HG03196 (cell line): ENCODE measurements at regions not wholly inside any gene's neighbourhood (a gene's known extent, or its start where the extent isn't known, plus 50 kb on each side); places are given as distances from the start of the nearest gene placed in this dataset.
"Not testable (repeated sequence)": the region's sequence is repeated elsewhere in the genome, so short reads cannot be mapped to it uniquely, and the experiment has no call there.

Experiments
- ATAC-seq: cut with Tn5 transposase; IDR thresholded peaks from one replicate; pipeline ENCODE4 v1.9.1; 2021; ENCODE audit not compliant: unreplicated experiment

- ATAC-seq: no peak
Observed at GRCh38 chr7:156324201-156324600, 316.4 kb upstream of the RNF32 start.

DNA sequence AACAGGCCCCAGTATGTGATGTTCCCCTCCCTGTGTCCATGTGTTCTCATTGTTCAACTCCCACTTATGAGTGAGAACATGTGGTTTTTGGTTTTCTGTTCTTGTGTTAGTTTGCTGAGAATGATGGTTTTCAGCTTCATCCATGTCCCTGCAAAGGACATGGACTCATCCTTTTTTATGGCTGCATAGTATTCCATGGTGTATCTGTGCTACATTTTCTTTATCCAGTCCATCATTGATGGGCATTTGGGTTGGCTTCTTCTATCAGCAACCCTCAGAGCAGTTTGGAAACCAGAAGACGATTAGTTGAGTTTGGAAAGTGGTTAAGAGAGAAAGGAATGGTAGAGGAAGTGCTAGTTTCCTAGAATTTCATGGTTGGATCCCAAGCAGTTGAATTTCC, 319.1 kb upstream of the RNF32 start:
- ATAC-seq: not testable (repeated sequence)

- no peak for ATAC-seq
Observed at GRCh38 chr7:156318926-156319325, 321.6 kb upstream of the RNF32 start.

DNA sequence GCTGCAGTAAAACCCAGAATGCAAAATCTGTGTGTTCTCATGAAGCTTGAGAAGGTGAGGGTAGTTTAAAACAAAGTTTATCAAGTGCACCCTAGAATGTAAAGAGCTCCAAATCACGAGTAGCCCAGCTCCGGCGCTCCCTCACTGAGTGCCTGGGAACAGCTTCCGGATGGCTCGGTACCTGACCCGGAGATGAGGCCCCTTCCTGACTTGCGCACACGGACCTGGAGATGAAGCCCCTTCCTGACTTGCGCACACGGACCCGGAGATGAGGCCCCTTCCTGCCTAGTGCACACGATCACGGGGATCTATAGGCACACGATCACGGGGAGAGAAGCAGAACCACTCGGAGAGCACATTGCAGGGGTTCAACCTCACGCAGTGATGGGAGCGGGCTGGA, 322.1 kb upstream of the RNF32 start:
- no peak for ATAC-seq

GRCh38 chr7:156309016-156309620, 331.5 kb upstream of the RNF32 start:
- ATAC-seq: no peak

DNA sequence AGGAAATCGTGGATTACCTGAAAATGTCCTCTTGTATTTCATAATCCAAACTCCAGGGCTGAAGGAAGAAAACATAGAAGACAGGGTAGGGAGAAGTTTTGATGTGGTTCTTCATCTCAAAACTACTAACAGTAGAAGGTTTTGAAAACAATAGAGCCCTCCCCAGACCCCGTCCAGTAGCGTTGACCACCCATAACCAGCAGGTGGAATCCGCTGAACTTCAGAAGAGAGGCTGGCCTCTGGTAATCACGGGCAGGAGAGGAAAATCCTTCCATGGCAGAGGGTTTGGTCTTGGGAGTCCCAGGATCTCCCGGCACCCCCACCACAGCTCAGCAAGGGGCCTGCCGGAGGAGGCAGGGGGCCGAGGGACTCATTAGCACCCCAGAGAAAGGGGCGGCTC, 333.4 kb upstream of the RNF32 start:
- ATAC-seq: no peak

DNA sequence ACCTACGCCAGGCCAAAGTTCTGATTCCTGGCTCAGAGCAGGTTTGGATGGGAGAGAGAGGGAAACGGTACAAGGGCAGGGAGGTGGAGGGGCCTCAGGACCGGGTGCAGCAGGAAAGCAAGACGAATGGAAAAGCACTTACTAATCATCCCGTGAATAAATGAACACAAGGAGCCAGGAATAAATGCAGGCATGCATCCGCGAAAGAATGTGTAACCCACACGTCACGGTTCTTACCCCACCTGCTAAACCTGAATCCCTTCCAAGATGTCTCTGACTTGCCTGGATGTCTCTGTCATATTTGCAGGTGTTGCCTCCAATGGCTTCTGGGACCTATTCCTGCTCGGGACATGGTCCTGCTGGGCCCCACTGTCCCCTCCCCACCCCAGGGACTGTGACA, 335.2 kb upstream of the RNF32 start:
- no peak for ATAC-seq

DNA sequence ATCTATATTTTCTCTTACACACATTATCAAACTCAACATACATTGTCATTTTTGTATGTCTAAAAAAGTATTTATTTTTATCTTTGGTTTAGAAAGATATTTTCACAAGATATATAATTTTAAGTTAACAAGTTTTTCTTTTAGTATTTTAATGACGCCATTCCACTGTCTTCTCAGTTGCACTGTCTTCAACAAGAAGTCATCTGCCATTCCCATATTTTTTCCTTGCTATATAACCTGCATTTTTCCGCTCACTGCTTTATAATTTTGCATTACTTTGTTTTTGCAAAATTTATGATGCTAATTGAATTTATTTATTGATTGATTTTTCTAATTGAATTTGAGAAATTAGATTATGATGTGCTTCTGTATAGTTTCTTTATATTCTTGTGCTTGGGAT, 357.8 kb upstream of the RNF32 start:
- no peak for ATAC-seq

DNA sequence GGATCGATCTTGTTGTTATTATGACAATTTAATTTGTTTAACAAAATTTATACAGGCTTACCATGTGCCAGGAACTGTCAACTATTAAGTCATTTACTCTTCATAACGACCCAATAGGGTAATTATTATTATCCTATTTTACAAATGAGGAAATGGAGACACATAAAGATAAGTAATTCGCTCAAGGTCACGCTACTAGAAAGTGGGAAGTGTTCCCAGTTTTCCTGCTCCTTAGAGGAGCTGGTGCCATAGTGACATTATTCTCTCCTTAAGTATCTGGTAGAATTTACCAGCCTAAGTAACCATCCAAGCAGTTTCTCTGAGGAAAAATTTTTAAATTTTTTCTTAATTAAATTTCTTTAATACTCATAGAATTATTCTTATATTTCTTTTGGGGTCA, 360.9 kb upstream of the RNF32 start:
- no peak for ATAC-seq

- no peak for ATAC-seq
Observed at GRCh38 chr7:156275292-156275691, 365.3 kb upstream of the RNF32 start.

GRCh38 chr7:156274557-156274956, 366.0 kb upstream of the RNF32 start:
- ATAC-seq: no peak

DNA sequence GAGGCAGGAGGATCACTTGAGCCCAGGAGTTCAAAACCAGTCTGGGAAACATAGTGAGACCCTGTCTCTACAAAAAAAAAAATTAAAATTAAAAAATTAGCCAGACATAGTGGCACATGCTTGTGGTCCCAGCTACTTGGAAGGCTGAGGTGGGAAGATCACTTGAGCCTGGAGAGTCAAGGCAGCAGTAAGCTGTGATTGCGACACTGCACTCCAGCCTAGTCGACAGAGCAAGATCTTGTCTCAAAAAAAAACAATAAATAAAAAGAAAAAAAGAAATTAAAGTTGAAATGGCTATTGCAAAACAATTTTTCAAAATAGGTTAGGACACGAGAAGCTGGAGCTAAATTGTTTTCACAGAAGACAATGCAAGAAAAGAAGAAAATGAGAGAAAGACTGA, 379.0 kb upstream of the RNF32 start:
- no peak for ATAC-seq

- ATAC-seq: no peak
Observed at GRCh38 chr7:156257904-156258303, 382.7 kb upstream of the RNF32 start.

- ATAC-seq: no peak
Observed at GRCh38 chr7:156255635-156256034, 384.9 kb upstream of the RNF32 start.

- no peak for ATAC-seq
Observed at GRCh38 chr7:156251861-156252260, 388.7 kb upstream of the RNF32 start.

GRCh38 chr7:156240532-156240931, 400.0 kb upstream of the RNF32 start:
- ATAC-seq: no peak

DNA sequence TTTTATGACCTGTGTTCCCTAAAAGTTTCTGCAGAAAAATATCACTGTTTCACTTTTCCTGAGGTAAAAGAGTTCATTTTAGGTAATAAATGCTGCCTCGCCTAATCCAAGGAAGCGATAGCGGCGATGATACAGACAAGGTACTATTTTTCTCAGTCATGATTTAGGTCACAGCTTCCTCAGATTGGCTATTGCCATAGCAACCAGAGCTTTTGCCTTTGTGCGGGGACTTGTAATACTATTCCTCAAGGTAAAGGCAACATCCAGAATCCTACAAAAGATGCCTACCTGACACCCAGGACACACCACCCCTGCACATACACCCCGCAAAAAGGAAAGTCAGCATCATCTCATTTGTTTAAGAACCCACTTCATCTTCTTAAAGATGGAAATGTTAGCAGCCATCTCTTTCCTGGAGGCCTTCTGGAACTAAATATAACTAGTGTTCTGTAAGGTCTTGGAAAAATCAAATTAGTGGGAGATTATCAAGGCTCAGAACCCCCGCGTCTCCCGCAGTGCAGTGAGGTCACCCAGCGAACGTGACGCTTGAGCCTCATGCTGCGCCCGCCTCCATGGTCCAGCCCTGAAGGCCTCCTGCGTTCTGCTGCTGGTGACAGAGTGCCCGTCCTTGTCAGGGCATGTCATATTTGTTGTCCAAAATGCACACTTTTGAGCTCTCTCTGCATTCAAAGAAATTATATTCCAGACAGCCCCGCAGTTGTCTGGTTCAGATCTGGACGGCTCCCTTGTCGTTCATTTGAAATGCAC, 402.0 kb upstream of the RNF32 start:
- ATAC-seq: no peak

DNA sequence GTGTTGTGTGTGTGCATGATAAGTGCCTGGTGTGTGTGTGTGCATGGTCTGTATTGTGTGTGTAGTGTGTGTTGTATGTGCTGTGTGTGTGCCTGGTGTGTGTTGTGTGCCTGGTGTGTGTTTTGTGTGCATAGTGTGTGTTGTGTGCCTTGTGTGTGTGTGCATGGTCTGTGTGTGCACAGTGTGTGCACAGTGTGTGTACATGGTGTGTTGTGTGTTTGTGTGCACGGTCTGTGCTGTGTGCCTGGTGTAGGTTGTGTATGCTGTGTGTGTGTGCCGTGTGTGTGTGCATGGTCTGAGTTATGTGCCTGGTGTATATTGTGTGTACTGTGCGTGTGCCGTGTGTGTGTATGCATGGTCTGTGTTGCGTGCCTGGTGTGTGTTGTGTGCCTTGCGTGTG, 403.0 kb upstream of the RNF32 start:
- ATAC-seq: no peak

DNA sequence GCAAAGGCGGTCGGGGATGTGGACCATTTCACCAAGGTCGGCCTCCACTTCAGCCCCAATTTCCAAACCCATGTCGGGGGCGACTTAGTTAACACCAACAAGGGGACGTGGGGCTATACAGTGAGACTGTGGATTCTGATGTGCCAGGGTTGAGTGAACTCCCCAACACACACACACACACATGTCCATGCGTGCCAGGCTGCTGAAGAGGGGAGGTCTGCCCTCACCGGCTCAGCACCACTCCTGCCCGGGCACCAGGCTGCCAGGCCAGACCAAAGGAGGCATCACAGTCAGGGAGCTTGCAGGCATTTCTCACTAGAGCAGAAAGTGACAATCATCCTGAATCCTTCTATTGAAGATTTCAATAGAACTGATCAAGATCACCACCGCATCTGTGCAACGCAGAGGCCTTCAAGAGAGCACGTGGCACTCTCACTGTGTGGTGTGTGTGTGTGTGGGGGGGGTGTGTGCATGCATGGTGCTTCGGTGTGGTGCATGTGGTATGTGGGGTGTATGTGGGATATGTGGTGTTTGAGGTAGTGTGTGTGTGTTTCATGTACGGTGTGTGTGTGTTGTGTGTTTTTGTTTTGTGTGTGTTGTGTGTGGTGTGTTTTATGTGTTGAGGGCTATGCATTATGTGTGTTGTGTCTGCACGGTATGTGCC, 403.5 kb upstream of the RNF32 start:
- ATAC-seq: no peak

GRCh38 chr7:156236181-156236889, 404.2 kb upstream of the RNF32 start:
- no peak for ATAC-seq

GRCh38 chr7:156234666-156235494, 405.7 kb upstream of the RNF32 start:
- no peak for ATAC-seq
